C4-2B (cell line): ENCODE measurements at regions not wholly inside any gene's neighbourhood (a gene's known extent, or its start where the extent isn't known, plus 50 kb on each side); places are given as distances from the start of the nearest gene placed in this dataset.

Experiments
- ZFX ChIP-seq: fragments of 450-650 bp; IDR thresholded peaks from 2 replicates; pipeline ENCODE4 v1.6.1; 2017
- TF ChIP-seq, protein P1 (sequence below): fragments of 450-650 bp; conservative IDR thresholded peaks from 2 replicates; pipeline ENCODE4 v1.5.1; 2017; ENCODE audit warnings: mild to moderate bottlenecking

GRCh38 chr2:7203056-7203467, 285.9 kb downstream of the RNF144A start:
- TF ChIP-seq, protein P1, sequence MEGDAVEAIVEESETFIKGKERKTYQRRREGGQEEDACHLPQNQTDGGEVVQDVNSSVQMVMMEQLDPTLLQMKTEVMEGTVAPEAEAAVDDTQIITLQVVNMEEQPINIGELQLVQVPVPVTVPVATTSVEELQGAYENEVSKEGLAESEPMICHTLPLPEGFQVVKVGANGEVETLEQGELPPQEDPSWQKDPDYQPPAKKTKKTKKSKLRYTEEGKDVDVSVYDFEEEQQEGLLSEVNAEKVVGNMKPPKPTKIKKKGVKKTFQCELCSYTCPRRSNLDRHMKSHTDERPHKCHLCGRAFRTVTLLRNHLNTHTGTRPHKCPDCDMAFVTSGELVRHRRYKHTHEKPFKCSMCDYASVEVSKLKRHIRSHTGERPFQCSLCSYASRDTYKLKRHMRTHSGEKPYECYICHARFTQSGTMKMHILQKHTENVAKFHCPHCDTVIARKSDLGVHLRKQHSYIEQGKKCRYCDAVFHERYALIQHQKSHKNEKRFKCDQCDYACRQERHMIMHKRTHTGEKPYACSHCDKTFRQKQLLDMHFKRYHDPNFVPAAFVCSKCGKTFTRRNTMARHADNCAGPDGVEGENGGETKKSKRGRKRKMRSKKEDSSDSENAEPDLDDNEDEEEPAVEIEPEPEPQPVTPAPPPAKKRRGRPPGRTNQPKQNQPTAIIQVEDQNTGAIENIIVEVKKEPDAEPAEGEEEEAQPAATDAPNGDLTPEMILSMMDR = peak; percentile 92
- no peak for TF ChIP-seq ZFX
